Heart left ventricle (tissue), 16 donors: ENCODE measurements at regions not wholly inside any gene's neighbourhood (a gene's known extent, or its start where the extent isn't known, plus 50 kb on each side); places are given as distances from the start of the nearest gene placed in this dataset.

Experiments
- ATAC-seq, 4 donors: fragments of 200-7000 bp; cut with Tn5 transposase; one replicate each; pipeline ENCODE4 v1.9.1; 2020 to 2022; ENCODE audit warnings: moderate library complexity in 4 of 4, mild to moderate bottlenecking in 3 of 4, moderate number of reproducible peaks in 1 of 4
- DNase-seq, 5 donors: peaks; one replicate each; pipeline ENCODE4 v3.0.0-alpha.2; 2020
- H3K27ac ChIP-seq, 12 donors: fragments of 200-600 bp; sonication (generic) in 4 of 12; one replicate each; pipeline versions ENCODE4 v1.5.0 to v1.8.0; 2016 to 2022; ENCODE audit warnings: mild to moderate bottlenecking in 2 of 12
- H3K27me3 ChIP-seq, 9 donors: fragments of 200-600 bp; sonication (generic) in 2 of 9; one replicate each; pipeline versions ENCODE4 v1.5.1 to v1.8.0; 2016 to 2022; ENCODE audit warnings: mild to moderate bottlenecking in 3 of 9
- H3K36me3 ChIP-seq, 9 donors: fragments of 200-600 bp; sonication (generic) in 2 of 9; one replicate each; pipeline versions ENCODE4 v1.5.0 to v1.8.0; 2018 to 2022; ENCODE audit warnings: mild to moderate bottlenecking in 2 of 9
- H3K4me1 ChIP-seq, 12 donors: fragments of 200-600 bp; sonication (generic) in 4 of 12; one replicate each; pipeline versions ENCODE4 v1.5.0 to v1.8.0; 2016 to 2022; ENCODE audit warnings: mild to moderate bottlenecking in 3 of 12
- H3K4me3 ChIP-seq, 12 donors: fragments of 200-600 bp; sonication (generic) in 4 of 12; one replicate each; pipeline versions ENCODE4 v1.5.0 to v1.8.0; 2017 to 2022; ENCODE audit warnings: mild to moderate bottlenecking in 9 of 12, moderate library complexity in 4 of 12
- H3K9me3 ChIP-seq, 12 donors: fragments of 200-600 bp; sonication (generic) in 4 of 12; one replicate each; pipeline versions ENCODE4 v1.5.0 to v1.8.0; 2016 to 2022; ENCODE audit warnings: mild to moderate bottlenecking in 1 of 12
- POLR2A ChIP-seq, 2 donors: fragments of 450-650 bp; IDR thresholded peaks; one replicate each; pipeline ENCODE4 v1.6.1; 2017; ENCODE audit warnings: antibody characterized with exemption in 2 of 2, mild to moderate bottlenecking in 2 of 2, moderate library complexity in 2 of 2
- WGBS, 4 donors: extraction: QIAGEN DNeasy Blood & Tissue Kit in 2 of 4; methylation state at CpG; one replicate each; pipeline versions ENCODE4 v1.1.5 to v1.1.7; 2013 to 2018; 5-methylcytosine and 5-hydroxymethylcytosine counted together
- intact Hi-C, 10 donors: fragments of 100-400 bp; cut with DNase I; formaldehyde crosslinking; loops; one replicate each; pipeline versions ENCODE4 v1.11.1 to v1.14.2; 2022
- TF ChIP-seq, protein P1 (sequence below), 12 donors: fragments of 200-600 bp; sonication (generic) in 4 of 12; IDR thresholded peaks; one replicate each; pipeline versions ENCODE4 v1.5.0 to v1.8.0; 2018 to 2022; ENCODE audit warnings: antibody characterized with exemption in 12 of 12, mild to moderate bottlenecking in 5 of 12
- donor health status: ischemic (EF 13 %, LVEDD 7.1; RV severe dilation, severe dysfunction).
- donor health status: healthy with polysubstance abuse.
- donor health status: DM: no; HTN: yes; CAD: no.
- donor health status: DM: no; HTN: no; CAD: no.
- donor health status: ischemic (EF 25% LVEDD 6.9; RV normal size, moderate dysfunction).
- donor health status: ischemic (EF 25% LVEDD 5.7; RV mildly dilated, moderate dysfunction).
- donor health status: healthy.
- donor health status: DM: yes; HTN: yes; CAD: no.
- donor health status: ischemic (EF 35%, LVEDD 5.7; RV mildly dilated, moderate dysfunction).
- donor health status: nonischemic (EF 11% LVEDD 7.7; RV severe dilation, severe dysfunction).
- donor health status: DM: yes; HTN: yes; CAD: no.
- donor health status: PGD.
- donor health status: ischemic (EF 29% LVEDD 5.4; RV normal size, mild dysfunction).
- donor health status: nonischemic (EF 23%, LVEDD 6.1; RV moderate dilation, normal function).

DNA sequence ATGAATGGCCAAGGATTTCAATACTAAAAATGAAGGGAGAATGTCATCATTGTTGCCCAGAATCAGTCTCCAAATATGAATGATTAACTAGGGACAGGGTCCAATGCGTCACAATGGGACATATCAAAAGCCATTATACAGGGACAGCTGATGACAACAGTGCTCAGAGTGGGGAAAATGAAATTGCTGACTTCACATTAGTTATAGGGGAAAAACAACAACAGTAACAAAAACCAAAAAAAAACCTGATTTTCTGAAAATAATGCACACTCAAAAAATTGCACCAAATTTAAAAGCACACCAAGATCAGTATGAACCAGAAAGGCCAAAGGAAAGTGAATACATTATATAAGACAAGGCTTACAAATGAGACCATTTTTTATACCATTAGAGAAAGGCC is 353.2 kb upstream of the SOX5 start:
- Histone ChIP-seq H3K27ac (no peak overlapping the region), H3K4me1 (no peaks in the 10 kb centered on the region), H3K4me3 (no peak overlapping the region), H3K9me3 (no peaks in the 10 kb centered on the region), H3K36me3 (no peaks in the 10 kb centered on the region), H3K27me3 (no peaks in the 10 kb centered on the region)
- no peak for ATAC-seq
- DNase-seq: no peak
- TF ChIP-seq, protein P1, sequence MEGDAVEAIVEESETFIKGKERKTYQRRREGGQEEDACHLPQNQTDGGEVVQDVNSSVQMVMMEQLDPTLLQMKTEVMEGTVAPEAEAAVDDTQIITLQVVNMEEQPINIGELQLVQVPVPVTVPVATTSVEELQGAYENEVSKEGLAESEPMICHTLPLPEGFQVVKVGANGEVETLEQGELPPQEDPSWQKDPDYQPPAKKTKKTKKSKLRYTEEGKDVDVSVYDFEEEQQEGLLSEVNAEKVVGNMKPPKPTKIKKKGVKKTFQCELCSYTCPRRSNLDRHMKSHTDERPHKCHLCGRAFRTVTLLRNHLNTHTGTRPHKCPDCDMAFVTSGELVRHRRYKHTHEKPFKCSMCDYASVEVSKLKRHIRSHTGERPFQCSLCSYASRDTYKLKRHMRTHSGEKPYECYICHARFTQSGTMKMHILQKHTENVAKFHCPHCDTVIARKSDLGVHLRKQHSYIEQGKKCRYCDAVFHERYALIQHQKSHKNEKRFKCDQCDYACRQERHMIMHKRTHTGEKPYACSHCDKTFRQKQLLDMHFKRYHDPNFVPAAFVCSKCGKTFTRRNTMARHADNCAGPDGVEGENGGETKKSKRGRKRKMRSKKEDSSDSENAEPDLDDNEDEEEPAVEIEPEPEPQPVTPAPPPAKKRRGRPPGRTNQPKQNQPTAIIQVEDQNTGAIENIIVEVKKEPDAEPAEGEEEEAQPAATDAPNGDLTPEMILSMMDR (IDR thresholded peaks at IDR 0.05): no peak
- TF ChIP-seq POLR2A (IDR thresholded peaks at IDR 0.05): no peak
- intact Hi-C loops: no loop called here
- 79 to 91% (median 84%) methylated on average over 1 of the region's 1 CpG for WGBS, 4 donors

DNA sequence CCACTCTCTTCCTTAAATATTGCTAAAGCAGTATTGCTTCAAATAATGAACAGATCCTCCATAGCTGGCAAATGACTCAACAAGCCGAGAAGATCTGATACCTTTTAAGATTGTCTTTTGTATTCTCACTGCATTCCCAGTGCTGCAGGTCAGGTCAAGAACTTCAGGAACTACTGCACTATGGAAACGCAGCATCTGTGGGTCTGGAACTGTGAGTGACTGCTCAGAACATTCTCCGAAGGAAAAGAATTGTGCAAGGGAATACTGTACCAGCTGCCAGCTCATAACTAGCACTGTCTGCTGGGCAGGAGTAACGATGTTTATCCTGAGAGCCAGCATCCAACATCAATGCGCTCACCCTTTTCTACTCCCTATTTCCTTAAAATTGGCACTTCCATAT is 348.0 kb upstream of the SOX5 start:
- intact Hi-C loops: no loop called here
- H3K4me3 ChIP-seq: no peak overlapping the region
- no peaks in the 10 kb centered on the region for H3K9me3 ChIP-seq
- no peak for TF ChIP-seq POLR2A (IDR thresholded peaks at IDR 0.05)
- TF ChIP-seq, protein P1 (IDR thresholded peaks at IDR 0.05): no peak
- WGBS, 4 donors: 74 to 84% (median 82%) methylated on average over 5 of the region's 5 CpGs
- H3K4me1 ChIP-seq: no peaks in the 10 kb centered on the region
- DNase-seq (no peak), ATAC-seq (no peak)
- no peaks in the 10 kb centered on the region for H3K36me3 ChIP-seq
- H3K27ac ChIP-seq: no peak overlapping the region
- H3K27me3 ChIP-seq: no peaks in the 10 kb centered on the region

DNA sequence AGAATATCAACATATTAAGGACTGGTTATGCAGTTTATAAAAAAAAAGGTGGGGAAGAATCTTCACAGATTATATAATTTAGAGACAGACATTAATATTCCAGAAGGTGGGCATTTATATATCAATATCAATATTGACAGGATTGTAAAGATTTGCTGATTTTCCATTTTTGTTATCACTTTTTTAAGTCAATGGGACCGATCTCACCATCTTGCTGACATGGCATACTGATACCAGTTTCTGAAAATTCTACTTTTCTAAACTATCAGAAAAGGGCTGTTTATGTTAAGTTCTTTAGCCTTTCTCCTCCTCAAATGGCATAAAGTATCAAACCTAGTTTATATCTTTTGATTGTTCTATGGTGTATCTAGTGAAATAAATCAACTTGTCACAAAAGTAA is 344.1 kb upstream of the SOX5 start:
- Histone ChIP-seq H3K27me3 (no peaks in the 10 kb centered on the region), H3K27ac (no peak overlapping the region), H3K4me3 (no peak overlapping the region), H3K9me3 (no peaks in the 10 kb centered on the region), H3K4me1 (no peaks in the 10 kb centered on the region), H3K36me3 (no peaks in the 10 kb centered on the region)
- intact Hi-C loops: no loop called here
- ATAC-seq (no peak), DNase-seq (no peak)
- 84 to 92% (median 88%) methylated on average over 1 of the region's 1 CpG for WGBS, 4 donors
- TF ChIP-seq POLR2A (IDR thresholded peaks at IDR 0.05): no peak
- TF ChIP-seq, protein P1 (IDR thresholded peaks at IDR 0.05): no peak

DNA sequence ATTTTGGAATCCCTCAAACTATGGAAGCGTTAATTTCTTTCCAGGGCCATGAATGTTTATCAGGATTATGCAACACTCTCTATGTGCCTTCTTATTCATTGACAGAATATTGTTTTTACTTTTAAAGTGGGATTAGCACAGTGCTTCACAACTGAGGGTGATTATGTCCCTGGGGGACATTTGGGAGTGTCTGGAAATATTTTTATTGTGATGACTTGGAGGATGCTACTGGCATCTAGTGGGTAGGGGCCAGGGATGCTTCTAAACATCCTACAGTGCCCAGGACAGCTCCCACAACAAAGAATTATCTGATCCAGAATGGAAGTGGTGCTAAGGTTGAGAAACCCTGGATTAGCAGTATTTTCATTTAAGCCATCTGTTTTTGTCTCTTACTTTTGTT is 338.5 kb upstream of the SOX5 start:
- Histone ChIP-seq H3K27me3 (no peaks in the 10 kb centered on the region), H3K4me3 (no peak overlapping the region), H3K27ac (no peak overlapping the region), H3K9me3 (no peaks in the 10 kb centered on the region), H3K36me3 (no peaks in the 10 kb centered on the region), H3K4me1 (no peaks in the 10 kb centered on the region)
- ATAC-seq (no peak), DNase-seq (no peak)
- WGBS, 4 donors: 82 to 93% (median 86%) methylated on average over 1 of the region's 1 CpG
- TF ChIP-seq, protein P1 (IDR thresholded peaks at IDR 0.05): no peak
- TF ChIP-seq POLR2A (IDR thresholded peaks at IDR 0.05): no peak
- intact Hi-C loops: no loop called here
